Neural cell (in vitro differentiated cells): ENCODE measurements at regions not wholly inside any gene's neighbourhood (a gene's known extent, or its start where the extent isn't known, plus 50 kb on each side); places are given as distances from the start of the nearest gene placed in this dataset.

Experiments
- H2AFZ ChIP-seq: fragments of 200-600, 300-800 bp; sonication (generic), shearing (Covaris generic); 2 replicates; pipeline ENCODE4 v1.6.0; 2014; ENCODE audit warnings: low read depth, mild to moderate bottlenecking, antibody characterized with exemption, low read length, moderate library complexity
- H3F3A ChIP-seq: fragments of 200-600 bp; shearing (Covaris generic); 2 replicates; pipeline ENCODE4 v1.6.1; 2016; ENCODE audit warnings: mild to moderate bottlenecking, moderate library complexity, mixed read lengths, antibody characterized with exemption, low read length; ENCODE audit not compliant: insufficient read depth, poor library complexity, severe bottlenecking
- H3K27ac ChIP-seq: fragments of 200-600, 300-800 bp; sonication (generic), shearing (Covaris generic); 2 replicates; pipeline ENCODE4 v1.5.1; 2014; ENCODE audit warnings: mild to moderate bottlenecking, low read length, moderate library complexity
- H3K27me3 ChIP-seq: fragments of 300-800, 200-600 bp; sonication (generic), shearing (Covaris generic); 2 replicates; pipeline ENCODE4 v1.6.0; 2014; ENCODE audit warnings: mild to moderate bottlenecking, low read depth, low read length, moderate library complexity; ENCODE audit not compliant: insufficient read depth
- H3K36me3 ChIP-seq: fragments of 300-800, 200-600 bp; sonication (generic), shearing (Covaris generic); 2 replicates; pipeline ENCODE4 v1.5.1; 2014; ENCODE audit warnings: mild to moderate bottlenecking, antibody characterized with exemption, low read length, moderate library complexity; ENCODE audit not compliant: insufficient read depth
- H3K4me2 ChIP-seq: fragments of 300-800, 200-600 bp; sonication (generic), shearing (Covaris generic); 2 replicates; pipeline ENCODE4 v1.6.0; 2014; ENCODE audit warnings: mild to moderate bottlenecking, low read length
- H3K4me3 ChIP-seq: fragments of 300-800, 200-600 bp; sonication (generic), shearing (Covaris generic); 2 replicates; pipeline ENCODE4 v1.5.1; 2014; ENCODE audit warnings: mild to moderate bottlenecking, low read length, moderate library complexity
- H3K79me2 ChIP-seq: fragments of 200-600 bp; shearing (Covaris generic); replicated peaks from 2 replicates; pipeline ENCODE4 v1.6.0; 2014; ENCODE audit warnings: mild to moderate bottlenecking, low read length, moderate library complexity; ENCODE audit not compliant: insufficient read depth
- H3K9ac ChIP-seq: fragments of 300-800, 200-600 bp; sonication (generic), shearing (Covaris generic); 2 replicates; pipeline ENCODE4 v1.6.1; 2016; ENCODE audit warnings: mild to moderate bottlenecking, low read length, mixed read lengths
- H3K9me2 ChIP-seq: fragments of 200-600 bp; shearing (Covaris generic); 2 replicates; pipeline ENCODE4 v1.6.1; 2016; ENCODE audit warnings: mild to moderate bottlenecking, low read length, mixed read lengths; ENCODE audit not compliant: insufficient read depth
- H3K9me3 ChIP-seq: fragments of 200-600, 300-800 bp; sonication (generic), shearing (Covaris generic); 2 replicates; pipeline ENCODE4 v1.6.1; 2016; ENCODE audit warnings: mild to moderate bottlenecking, mixed run types, low read length, moderate library complexity, mixed read lengths
- H4K20me1 ChIP-seq: fragments of 200-600 bp; shearing (Covaris generic); 2 replicates; pipeline ENCODE4 v1.6.1; 2016; ENCODE audit warnings: mild to moderate bottlenecking, mixed run types; ENCODE audit not compliant: insufficient read depth
- EP300 ChIP-seq: fragments of 450-650 bp; conservative IDR thresholded peaks from 2 replicates; pipeline ENCODE4 v1.6.1; 2014; ENCODE audit warnings: antibody characterized with exemption, mild to moderate bottlenecking, moderate library complexity; ENCODE audit not compliant: poor library complexity, severe bottlenecking
- EZH2 ChIP-seq: fragments of 200-600, 300-800 bp; shearing (Covaris generic), sonication (generic); IDR thresholded peaks from 2 replicates; pipeline ENCODE4 v1.6.1; 2014; ENCODE audit warnings: antibody characterized with exemption, low read length, borderline replicate concordance, mild to moderate bottlenecking; ENCODE audit not compliant: insufficient read depth, poor library complexity, severe bottlenecking
- MXI1 ChIP-seq: fragments of 450-650 bp; conservative IDR thresholded peaks from 2 replicates; pipeline ENCODE4 v1.6.1; 2014; ENCODE audit warnings: antibody characterized with exemption, mild to moderate bottlenecking; ENCODE audit not compliant: poor library complexity, severe bottlenecking
- RAD21 ChIP-seq: fragments of 450-650 bp; conservative IDR thresholded peaks from 2 replicates; pipeline ENCODE4 v1.6.1; 2014; ENCODE audit warnings: antibody characterized with exemption, mild to moderate bottlenecking, moderate library complexity
- REST ChIP-seq: IDR thresholded peaks from 2 replicates; pipeline ENCODE4 v1.6.1; 2012; ENCODE audit warnings: borderline replicate concordance
- SMC3 ChIP-seq: fragments of 450-650 bp; conservative IDR thresholded peaks from 2 replicates; pipeline ENCODE4 v1.6.1; 2014; ENCODE audit warnings: antibody characterized with exemption, mild to moderate bottlenecking, moderate library complexity; ENCODE audit not compliant: poor library complexity
- TAF1 ChIP-seq: IDR thresholded peaks from 2 replicates; pipeline ENCODE4 v1.6.1; 2012; ENCODE audit warnings: low read depth
- TF ChIP-seq, protein P1 (sequence below): fragments of 450-650 bp; IDR thresholded peaks from 2 replicates; pipeline ENCODE4 v1.5.1; 2014; ENCODE audit warnings: antibody characterized with exemption, mild to moderate bottlenecking, moderate library complexity; ENCODE audit not compliant: poor library complexity, severe bottlenecking

DNA sequence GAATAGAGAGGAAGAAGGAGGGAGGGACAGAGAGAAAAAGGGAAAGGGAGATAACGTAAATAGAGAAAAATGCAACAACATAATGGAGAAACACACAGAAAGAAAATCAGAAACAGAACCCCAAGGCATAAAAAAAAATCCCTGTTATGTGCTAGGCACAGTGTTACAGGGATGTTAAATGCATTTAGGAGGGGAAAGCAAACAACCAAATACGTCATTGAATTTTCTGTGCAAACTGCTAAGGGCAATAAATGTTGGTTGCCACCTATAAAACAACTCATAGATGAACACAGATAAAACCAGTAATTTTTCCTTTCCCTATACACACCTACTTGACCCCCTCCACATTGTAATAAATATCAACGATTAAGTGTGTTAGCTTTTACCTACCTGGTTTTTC is 51.3 kb upstream of the ASTN2 start:
- H3K79me2 ChIP-seq: no peaks in the 10 kb centered on the region
- no peaks in the 10 kb centered on the region for H3K36me3 ChIP-seq
- no peak overlapping the region for H3K27ac ChIP-seq
- no peaks in the 10 kb centered on the region for H3K27me3 ChIP-seq
- no peaks in the 10 kb centered on the region for H3F3A ChIP-seq
- no peak overlapping the region for H3K9ac ChIP-seq
- H4K20me1 ChIP-seq: no peaks in the 10 kb centered on the region
- H3K9me2 ChIP-seq: no peaks in the 10 kb centered on the region
- no peak overlapping the region for H3K4me3 ChIP-seq
- H3K9me3 ChIP-seq: no peaks in the 10 kb centered on the region
- no peak overlapping the region for H2AFZ ChIP-seq
- TF ChIP-seq EZH2 (no peak), MXI1 (no peak), RAD21 (no peak), EP300 (no peak)
- TF ChIP-seq, protein P1, sequence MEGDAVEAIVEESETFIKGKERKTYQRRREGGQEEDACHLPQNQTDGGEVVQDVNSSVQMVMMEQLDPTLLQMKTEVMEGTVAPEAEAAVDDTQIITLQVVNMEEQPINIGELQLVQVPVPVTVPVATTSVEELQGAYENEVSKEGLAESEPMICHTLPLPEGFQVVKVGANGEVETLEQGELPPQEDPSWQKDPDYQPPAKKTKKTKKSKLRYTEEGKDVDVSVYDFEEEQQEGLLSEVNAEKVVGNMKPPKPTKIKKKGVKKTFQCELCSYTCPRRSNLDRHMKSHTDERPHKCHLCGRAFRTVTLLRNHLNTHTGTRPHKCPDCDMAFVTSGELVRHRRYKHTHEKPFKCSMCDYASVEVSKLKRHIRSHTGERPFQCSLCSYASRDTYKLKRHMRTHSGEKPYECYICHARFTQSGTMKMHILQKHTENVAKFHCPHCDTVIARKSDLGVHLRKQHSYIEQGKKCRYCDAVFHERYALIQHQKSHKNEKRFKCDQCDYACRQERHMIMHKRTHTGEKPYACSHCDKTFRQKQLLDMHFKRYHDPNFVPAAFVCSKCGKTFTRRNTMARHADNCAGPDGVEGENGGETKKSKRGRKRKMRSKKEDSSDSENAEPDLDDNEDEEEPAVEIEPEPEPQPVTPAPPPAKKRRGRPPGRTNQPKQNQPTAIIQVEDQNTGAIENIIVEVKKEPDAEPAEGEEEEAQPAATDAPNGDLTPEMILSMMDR: no peak
- no peak overlapping the region for H3K4me2 ChIP-seq

- Histone ChIP-seq H3K36me3 (no peaks in the 10 kb centered on the region), H3K27me3 (no peaks in the 10 kb centered on the region), H3K9me3 (no peaks in the 10 kb centered on the region), H4K20me1 (no peaks in the 10 kb centered on the region), H3F3A (no peaks in the 10 kb centered on the region), H3K4me2 (no peak overlapping the region), H3K9ac (no peak overlapping the region), H3K4me3 (no peak overlapping the region), H3K79me2 (no peaks in the 10 kb centered on the region), H3K9me2 (no peaks in the 10 kb centered on the region), H3K27ac (no peak overlapping the region), H2AFZ (no peak overlapping the region)
- TF ChIP-seq SMC3 (no peak), TAF1 (no peak), MXI1 (no peak), REST (no peak)
These were observed 50.8 kb upstream of the ASTN2 start for GRCh38 chr9:117465706-117466105.

DNA sequence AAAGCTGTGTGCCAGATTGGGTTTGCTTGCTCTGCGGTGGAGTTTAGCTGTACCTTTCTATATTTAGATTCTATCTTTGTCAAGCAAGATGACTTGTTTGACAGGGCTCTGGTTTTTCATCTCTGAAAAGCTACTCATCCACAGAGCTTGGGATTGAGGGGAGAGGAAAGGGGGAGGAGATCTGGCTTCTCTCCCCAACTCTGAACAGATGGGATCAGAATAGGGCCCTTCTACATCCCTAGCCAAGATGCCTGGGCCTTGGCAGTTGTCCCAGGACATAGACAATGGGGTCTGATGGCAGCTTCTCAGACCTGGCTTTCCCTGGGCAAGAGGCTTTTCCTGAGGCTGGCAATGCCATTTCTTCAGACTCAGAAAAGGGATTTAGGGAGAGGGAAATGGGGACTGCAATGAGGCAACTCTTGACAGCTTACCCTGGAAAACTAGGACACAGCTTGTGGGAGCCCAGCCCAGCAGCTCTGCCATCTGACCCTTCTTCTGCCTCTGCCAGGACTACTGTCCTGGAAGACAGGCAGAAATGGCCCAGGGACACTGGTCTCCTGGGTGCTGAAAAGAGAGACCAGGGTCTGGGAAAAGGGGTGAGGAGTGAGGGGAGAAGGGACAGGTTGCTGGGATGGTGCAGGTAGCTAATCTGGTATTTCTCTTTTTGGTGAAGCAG is 50.2 kb upstream of the ASTN2 start:
- Histone ChIP-seq H3K79me2 (no peaks in the 10 kb centered on the region), H3F3A (no peaks in the 10 kb centered on the region), H3K27me3 (no peaks in the 10 kb centered on the region), H3K4me3 (peak overlapping the region; percentile 19), H3K4me2 (no peak overlapping the region), H3K9me3 (no peaks in the 10 kb centered on the region), H3K9me2 (no peaks in the 10 kb centered on the region), H4K20me1 (no peaks in the 10 kb centered on the region), H3K36me3 (no peaks in the 10 kb centered on the region), H3K9ac (no peak overlapping the region), H3K27ac (peak overlapping the region; percentile 17), H2AFZ (no peak overlapping the region)
- TF ChIP-seq EP300 (peak; percentile 50), RAD21 (no peak)
